DND-41 (cell line): ENCODE measurements at regions not wholly inside any gene's neighbourhood (a gene's known extent, or its start where the extent isn't known, plus 50 kb on each side); places are given as distances from the start of the nearest gene placed in this dataset.

Experiments used
- ATAC-seq: fragments of 200-7000 bp; cut with Tn5 transposase; 3 replicates; pipeline ENCODE4 v1.9.1; 2021; ENCODE audit warnings: low read depth; ENCODE audit not compliant: insufficient read depth
- DNase-seq: peaks from one replicate; pipeline ENCODE4 v3.0.0-alpha.2; 2020
- H2AFZ ChIP-seq: 2 replicates; pipeline ENCODE4 v1.6.0; 2012; ENCODE audit warnings: low read depth, low read length
- H3K27ac ChIP-seq: 2 replicates; pipeline ENCODE4 v1.5.1; 2012; ENCODE audit warnings: low read length, inconsistent platforms
- H3K27me3 ChIP-seq: fragments of 200-600 bp; sonication (generic); 2 replicates; pipeline ENCODE4 v1.6.0; 2012; ENCODE audit warnings: low read length, mild to moderate bottlenecking, inconsistent platforms; ENCODE audit not compliant: insufficient read depth, poor library complexity
- H3K36me3 ChIP-seq: 2 replicates; pipeline ENCODE4 v1.5.1; 2012; ENCODE audit warnings: low read length, inconsistent platforms; ENCODE audit not compliant: insufficient read depth
- H3K4me1 ChIP-seq: 2 replicates; pipeline ENCODE4 v1.5.1; 2012; ENCODE audit warnings: mild to moderate bottlenecking, low read length; ENCODE audit not compliant: insufficient read depth
- H3K4me2 ChIP-seq: 2 replicates; pipeline ENCODE4 v1.6.0; 2012; ENCODE audit warnings: mild to moderate bottlenecking, moderate library complexity, low read length, inconsistent platforms; ENCODE audit not compliant: insufficient read depth
- H3K4me3 ChIP-seq, 2 experiments: fragments of 200-600 bp in 1 of 2; shearing (Covaris generic) in 1 of 2; 2 replicates each; pipeline ENCODE4 v1.5.1; 2012 to 2016; ENCODE audit warnings: inconsistent platforms in 2 of 2, low read length in 2 of 2, mild to moderate bottlenecking in 2 of 2, low read depth in 1 of 2, moderate library complexity in 1 of 2
- H3K79me2 ChIP-seq: 2 replicates; pipeline ENCODE4 v1.6.0; 2012; ENCODE audit warnings: low read length, inconsistent platforms; ENCODE audit not compliant: insufficient read depth
- H3K9ac ChIP-seq: 2 replicates; pipeline ENCODE4 v1.6.0; 2012; ENCODE audit warnings: low read depth, mild to moderate bottlenecking, inconsistent platforms, low read length, moderate library complexity
- H3K9me3 ChIP-seq: 2 replicates; pipeline ENCODE4 v1.5.1; 2012; ENCODE audit warnings: low read length, moderate library complexity, mild to moderate bottlenecking, inconsistent platforms; ENCODE audit not compliant: insufficient read depth, severe bottlenecking
- H4K20me1 ChIP-seq: 2 replicates; pipeline ENCODE4 v1.6.0; 2012; ENCODE audit warnings: low read length; ENCODE audit not compliant: insufficient read depth
- CTCF ChIP-seq: IDR thresholded peaks from 2 replicates; pipeline ENCODE4 v1.5.1; 2012; ENCODE audit warnings: borderline replicate concordance, low read length, moderate library complexity, mild to moderate bottlenecking; ENCODE audit not compliant: poor library complexity, severe bottlenecking; ENCODE audit errors: extremely low read depth
- EZH2 ChIP-seq: IDR thresholded peaks from 3 replicates; pipeline ENCODE4 v1.6.1; 2012; ENCODE audit warnings: borderline replicate concordance, low read depth, mild to moderate bottlenecking, moderate library complexity, low read length, inconsistent platforms; ENCODE audit not compliant: severe bottlenecking

GRCh38 chr16:22634954-22635353, 124.3 kb downstream of the NPIPB5 start:
- Histone ChIP-seq H3K27me3 (peaks cover 7% of the 10 kb centered on the region), H3K36me3 (no peaks in the 10 kb centered on the region), H2AFZ (no peak overlapping the region), H3K4me1 (no peaks in the 10 kb centered on the region), H3K27ac (no peak overlapping the region), H3K4me3 (no peak overlapping the region), H3K9ac (no peak overlapping the region), H4K20me1 (no peaks in the 10 kb centered on the region), H3K79me2 (no peaks in the 10 kb centered on the region), H3K4me2 (no peak overlapping the region), H3K9me3 (no peaks in the 10 kb centered on the region)
- no peak for TF ChIP-seq EZH2
- no peak for TF ChIP-seq CTCF
- DNase-seq: no peak
- ATAC-seq: no peak

GRCh38 chr16:22635357-22635761, 124.7 kb downstream of the NPIPB5 start:
- Histone ChIP-seq H3K27ac (no peak overlapping the region), H3K9me3 (no peaks in the 10 kb centered on the region), H3K36me3 (no peaks in the 10 kb centered on the region), H2AFZ (no peak overlapping the region), H3K4me1 (no peaks in the 10 kb centered on the region), H3K4me3 (no peak overlapping the region), H3K4me2 (no peak overlapping the region), H3K9ac (no peak overlapping the region), H3K79me2 (no peaks in the 10 kb centered on the region), H4K20me1 (no peaks in the 10 kb centered on the region), H3K27me3 (peaks cover 7% of the 10 kb centered on the region)
- no peak for TF ChIP-seq CTCF
- no peak for TF ChIP-seq EZH2
- DNase-seq: no peak
- ATAC-seq: no peak

DNA sequence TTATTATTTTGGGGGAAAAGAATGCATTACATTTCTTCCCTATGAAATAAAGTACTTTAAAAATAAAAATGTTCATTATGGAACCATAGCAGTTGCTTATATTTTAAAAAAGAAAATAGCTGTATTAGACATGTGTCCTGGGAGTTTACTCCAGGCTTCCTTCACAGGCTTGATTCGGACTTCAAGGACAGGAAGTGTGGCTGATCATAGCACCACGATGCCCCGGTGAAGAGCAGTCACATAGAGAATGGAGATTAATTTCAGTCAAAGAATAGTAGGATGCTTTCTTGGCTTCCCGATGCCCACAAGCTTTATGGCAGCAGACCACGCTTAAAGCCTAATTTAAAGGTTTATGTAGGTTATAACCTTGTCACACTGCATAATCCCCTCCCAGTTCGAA, 125.1 kb downstream of the NPIPB5 start:
- Histone ChIP-seq H3K79me2 (no peaks in the 10 kb centered on the region), H3K9ac (no peak overlapping the region), H3K4me3 (no peak overlapping the region), H3K4me2 (no peak overlapping the region), H2AFZ (no peak overlapping the region), H3K4me1 (no peaks in the 10 kb centered on the region), H4K20me1 (no peaks in the 10 kb centered on the region), H3K27ac (no peak overlapping the region), H3K27me3 (peaks cover 7% of the 10 kb centered on the region), H3K36me3 (no peaks in the 10 kb centered on the region), H3K9me3 (no peaks in the 10 kb centered on the region)
- TF ChIP-seq CTCF (no peak), EZH2 (no peak)
- ATAC-seq: no peak
- DNase-seq: no peak

DNA sequence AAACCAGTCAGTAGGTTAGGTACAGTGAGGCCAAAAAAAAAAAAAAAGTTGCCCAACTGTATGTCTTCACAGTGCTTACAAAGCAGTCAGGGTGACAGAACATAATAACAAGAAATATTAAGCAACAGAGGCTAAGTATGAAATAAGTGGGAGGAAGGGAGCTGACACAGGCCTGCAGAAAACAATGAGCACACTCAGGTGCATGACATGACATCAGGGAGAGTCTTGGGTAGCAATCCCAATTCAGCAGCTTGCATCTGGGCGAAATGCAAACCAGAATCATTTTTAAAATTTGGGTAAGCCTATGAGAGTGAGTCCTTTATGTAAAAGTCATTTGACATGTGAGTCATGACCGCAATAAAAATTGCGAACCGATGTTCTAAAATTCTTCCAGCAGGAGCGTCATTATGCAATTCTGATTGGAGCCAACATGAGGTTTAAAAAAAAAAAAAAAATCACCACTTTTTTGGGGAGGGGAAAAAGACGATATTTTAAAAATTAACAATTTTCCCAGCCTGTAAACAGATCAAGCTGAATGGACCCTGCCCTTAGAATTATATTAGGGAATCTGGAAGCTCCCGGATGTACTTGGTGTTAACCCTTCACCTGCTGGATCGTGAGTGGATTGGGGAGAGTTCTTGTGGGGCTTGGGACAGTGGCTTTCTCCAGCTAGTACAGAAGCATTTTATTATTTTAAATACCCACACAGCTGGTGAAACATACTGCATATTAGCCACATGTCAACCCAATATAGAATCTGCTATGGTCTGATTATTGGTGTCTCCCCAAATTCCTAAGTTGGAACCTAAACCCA, 127.9 kb downstream of the NPIPB5 start:
- H3K79me2 ChIP-seq: no peaks in the 10 kb centered on the region
- TF ChIP-seq CTCF: no peak
- TF ChIP-seq EZH2: no peak
- H3K36me3 ChIP-seq: no peaks in the 10 kb centered on the region
- no peak overlapping the region for H3K9ac ChIP-seq
- H3K4me2 ChIP-seq: no peak overlapping the region
- no peak for ATAC-seq
- no peak overlapping the region for H3K27ac ChIP-seq
- DNase-seq: no peak
- peaks cover 7% of the 10 kb centered on the region for H3K27me3 ChIP-seq
- no peak overlapping the region for H3K4me3 ChIP-seq
- no peaks in the 10 kb centered on the region for H3K9me3 ChIP-seq
- H2AFZ ChIP-seq: no peak overlapping the region
- H4K20me1 ChIP-seq: no peaks in the 10 kb centered on the region
- H3K4me1 ChIP-seq: no peaks in the 10 kb centered on the region
